ENCODE measurements at regions not wholly inside any gene's neighbourhood (a gene's known extent, or its start where the extent isn't known, plus 50 kb on each side); places are given as distances from the start of the nearest gene placed in this dataset.

GRCh38 chr9:119961774-119962424 lies 592.7 kb upstream of the BRINP1 start:
- TF ChIP-seq CTCF (IDR thresholded peaks at IDR 0.05; ENCODE audit: extremely low read depth in 1 of 2, insufficient read depth in 1 of 2, low read depth in 1 of 2, low read length in 2 of 2) = peak; percentile 63 to 73
- no peak for TF ChIP-seq FOS (IDR thresholded peaks at IDR 0.05; ENCODE audit: borderline replicate concordance, insufficient read depth, low read length)
- no peak for TF ChIP-seq POLR2AphosphoS5 (IDR thresholded peaks at IDR 0.05; ENCODE audit: insufficient read depth, low read depth, low read length)
- TF ChIP-seq EZH2 (IDR thresholded peaks at IDR 0.05; ENCODE audit: borderline replicate concordance, low read depth, low read length, severe bottlenecking) = no peak
- no peak for TF ChIP-seq POLR2A (IDR thresholded peaks at IDR 0.05; ENCODE audit: low read depth, low read length)
- TF ChIP-seq GATA2 (IDR thresholded peaks at IDR 0.05; ENCODE audit: insufficient read depth, insufficient read length, low read depth, low read length) = no peak
- TF ChIP-seq MAX (IDR thresholded peaks at IDR 0.05; ENCODE audit: insufficient read depth, insufficient read length) = no peak
- no peak for TF ChIP-seq JUN (IDR thresholded peaks at IDR 0.05; ENCODE audit: borderline replicate concordance, insufficient read depth, insufficient read length, low read depth)

Data from endothelial cell of umbilical vein (primary cell).